Naive thymus-derived CD4-positive, alpha-beta T cell (primary cell): ENCODE measurements at regions not wholly inside any gene's neighbourhood (a gene's known extent, or its start where the extent isn't known, plus 50 kb on each side); places are given as distances from the start of the nearest gene placed in this dataset.

Experiments
- ATAC-seq: fragments of 150-1000 bp; cut with Tn5 transposase; 2 replicates; pipeline ENCODE4 v1.10.0; 2021; ENCODE audit warnings: mild to moderate bottlenecking, moderate library complexity
- CTCF ChIA-PET: fragments of 350-600 bp; sonication (Branson Sonifier 250); formaldehyde crosslinking; loops from one replicate; lab custom pipeline; 2021; ENCODE audit warnings: antibody characterized with exemption; lab: Charles Lee
- POLR2A ChIA-PET: fragments of 350-600 bp; sonication (Branson Sonifier 250); formaldehyde crosslinking; loops from one replicate; lab custom pipeline; 2021; ENCODE audit warnings: antibody characterized with exemption, inconsistent platforms; lab: Charles Lee
- DNase-seq, 9 donors: peaks; one replicate each; pipeline versions ENCODE4 v3.0.0 to v3.0.0-alpha.2; 2020 to 2022; ENCODE audit warnings: mixed read lengths in 1 of 9
- H3K27ac ChIP-seq: one replicate; pipeline ENCODE4 v1.7.0; 2013; ENCODE audit warnings: mild to moderate bottlenecking, low read depth, low read length, moderate library complexity
- H3K27me3 ChIP-seq, 2 donors: one replicate each; pipeline ENCODE4 v1.7.0; 2013; ENCODE audit warnings: low read length in 2 of 2, mild to moderate bottlenecking in 2 of 2, moderate library complexity in 2 of 2; ENCODE audit not compliant: control insufficient read depth in 2 of 2, insufficient read depth in 2 of 2
- H3K36me3 ChIP-seq, 3 experiments: 1 replicate in 2 of 3; 2 replicates in 1 of 3; pipeline ENCODE4 v1.7.0; 2013; ENCODE audit warnings: low read length in 3 of 3, mild to moderate bottlenecking in 3 of 3, moderate library complexity in 1 of 3; ENCODE audit not compliant: insufficient read depth in 3 of 3, control insufficient read depth in 2 of 3
- H3K4me1 ChIP-seq, 2 donors: one replicate each; pipeline ENCODE4 v1.7.0; 2013; ENCODE audit warnings: low read length in 2 of 2, mild to moderate bottlenecking in 2 of 2, moderate library complexity in 1 of 2; ENCODE audit not compliant: control insufficient read depth in 2 of 2, insufficient read depth in 2 of 2
- H3K4me3 ChIP-seq: 2 replicates; pipeline ENCODE4 v1.7.0; 2013; ENCODE audit warnings: mild to moderate bottlenecking, low read length
- H3K9me3 ChIP-seq, 3 experiments: 1 replicate in 2 of 3; 2 replicates in 1 of 3; pipeline ENCODE4 v1.7.0; 2013; ENCODE audit warnings: low read length in 3 of 3; ENCODE audit not compliant: control insufficient read depth in 2 of 3
- H3K27ac Mint-ChIP-seq, 9 donors: one replicate each; pipeline ENCODE4 v1.8.0; 2020 to 2022; ENCODE audit warnings: mixed read lengths in 9 of 9, mild to moderate bottlenecking in 8 of 9, moderate library complexity in 5 of 9, inconsistent platforms in 2 of 9
- H3K27me3 Mint-ChIP-seq, 5 donors: one replicate each; pipeline ENCODE4 v1.8.0; 2021 to 2022; ENCODE audit warnings: mixed read lengths in 5 of 5, mild to moderate bottlenecking in 1 of 5
- H3K36me3 Mint-ChIP-seq, 5 donors: one replicate each; pipeline ENCODE4 v1.8.0; 2020 to 2022; ENCODE audit warnings: mixed read lengths in 5 of 5, mild to moderate bottlenecking in 3 of 5, inconsistent platforms in 1 of 5
- H3K4me1 Mint-ChIP-seq, 7 donors: one replicate each; pipeline ENCODE4 v1.8.0; 2020 to 2022; ENCODE audit warnings: mixed read lengths in 7 of 7, mild to moderate bottlenecking in 3 of 7, inconsistent platforms in 1 of 7
- H3K4me3 Mint-ChIP-seq, 10 donors: one replicate each; pipeline ENCODE4 v1.8.0; 2020 to 2022; ENCODE audit warnings: mild to moderate bottlenecking in 10 of 10, mixed read lengths in 10 of 10, moderate library complexity in 6 of 10, inconsistent platforms in 2 of 10
- H3K9me3 Mint-ChIP-seq, 11 donors: one replicate each; pipeline ENCODE4 v1.8.0; 2020 to 2022; ENCODE audit warnings: mixed read lengths in 11 of 11, mild to moderate bottlenecking in 4 of 11, inconsistent platforms in 1 of 11, moderate library complexity in 1 of 11
- intact Hi-C, 2 donors: fragments of 100-400 bp; cut with micrococcal nuclease; formaldehyde crosslinking; loops; one replicate each; pipeline ENCODE4 v1.15.1; 2023

- Mint-ChIP-seq H3K27me3 (peaks cover 0 to 12% (median 3%) of the 10 kb centered on the region in 5 donors), H3K4me1 (no peaks in the 10 kb centered on the region), H3K4me3 (no peak overlapping the region), H3K36me3 (no peaks in the 10 kb centered on the region), H3K27ac (no peak overlapping the region), H3K9me3 (no peaks in the 10 kb centered on the region)
- POLR2A ChIA-PET: no interaction called here
- Histone ChIP-seq H3K27me3 (no peaks in the 10 kb centered on the region), H3K4me3 (no peak overlapping the region), H3K4me1 (no peaks in the 10 kb centered on the region), H3K27ac (no peak overlapping the region), H3K36me3 (no peaks in the 10 kb centered on the region), H3K9me3 (no peaks in the 10 kb centered on the region)
- CTCF ChIA-PET: no interaction called here
- ATAC-seq (no peak), DNase-seq (no peak)
- intact Hi-C loops: no loop called here
Measured at GRCh38 chr1:30328100-30328370, 395.4 kb downstream of the MATN1 start.

GRCh38 chr1:30327370-30328099, 395.9 kb downstream of the MATN1 start:
- ATAC-seq: no peak

GRCh38 chr1:30325999-30326398, 397.4 kb downstream of the MATN1 start:
- no peaks in the 10 kb centered on the region for H3K36me3 ChIP-seq
- H3K27me3 ChIP-seq: no peaks in the 10 kb centered on the region
- no peak overlapping the region for H3K27ac ChIP-seq
- intact Hi-C loops: no loop called here
- H3K27ac Mint-ChIP-seq: no peak overlapping the region
- no peak overlapping the region for H3K4me3 ChIP-seq
- ChIA-PET POLR2A (no interaction called here), CTCF (no interaction called here)
- no peaks in the 10 kb centered on the region for H3K9me3 ChIP-seq
- H3K9me3 Mint-ChIP-seq: no peaks in the 10 kb centered on the region
- no peaks in the 10 kb centered on the region for H3K36me3 Mint-ChIP-seq
- H3K4me3 Mint-ChIP-seq: no peak overlapping the region
- ATAC-seq (no peak), DNase-seq (no peak)
- H3K4me1 ChIP-seq: no peaks in the 10 kb centered on the region
- H3K27me3 Mint-ChIP-seq: peaks cover 0 to 18% (median 8%) of the 10 kb centered on the region in 5 donors
- no peaks in the 10 kb centered on the region for H3K4me1 Mint-ChIP-seq

More at GRCh38 chr1:30327370-30328099, 395.9 kb downstream of the MATN1 start:
- Histone ChIP-seq H3K4me3 (no peak overlapping the region), H3K27ac (no peak overlapping the region), H3K4me1 (no peaks in the 10 kb centered on the region), H3K9me3 (no peaks in the 10 kb centered on the region), H3K36me3 (no peaks in the 10 kb centered on the region), H3K27me3 (no peaks in the 10 kb centered on the region)
- ChIA-PET POLR2A (no interaction called here), CTCF (no interaction called here)
- Mint-ChIP-seq H3K27ac (no peak overlapping the region), H3K4me1 (no peaks in the 10 kb centered on the region), H3K36me3 (no peaks in the 10 kb centered on the region), H3K4me3 (no peak overlapping the region), H3K27me3 (peaks cover 0 to 17% (median 8%) of the 10 kb centered on the region in 5 donors), H3K9me3 (no peaks in the 10 kb centered on the region)
- intact Hi-C loops: no loop called here
- DNase-seq: no peak

DNA sequence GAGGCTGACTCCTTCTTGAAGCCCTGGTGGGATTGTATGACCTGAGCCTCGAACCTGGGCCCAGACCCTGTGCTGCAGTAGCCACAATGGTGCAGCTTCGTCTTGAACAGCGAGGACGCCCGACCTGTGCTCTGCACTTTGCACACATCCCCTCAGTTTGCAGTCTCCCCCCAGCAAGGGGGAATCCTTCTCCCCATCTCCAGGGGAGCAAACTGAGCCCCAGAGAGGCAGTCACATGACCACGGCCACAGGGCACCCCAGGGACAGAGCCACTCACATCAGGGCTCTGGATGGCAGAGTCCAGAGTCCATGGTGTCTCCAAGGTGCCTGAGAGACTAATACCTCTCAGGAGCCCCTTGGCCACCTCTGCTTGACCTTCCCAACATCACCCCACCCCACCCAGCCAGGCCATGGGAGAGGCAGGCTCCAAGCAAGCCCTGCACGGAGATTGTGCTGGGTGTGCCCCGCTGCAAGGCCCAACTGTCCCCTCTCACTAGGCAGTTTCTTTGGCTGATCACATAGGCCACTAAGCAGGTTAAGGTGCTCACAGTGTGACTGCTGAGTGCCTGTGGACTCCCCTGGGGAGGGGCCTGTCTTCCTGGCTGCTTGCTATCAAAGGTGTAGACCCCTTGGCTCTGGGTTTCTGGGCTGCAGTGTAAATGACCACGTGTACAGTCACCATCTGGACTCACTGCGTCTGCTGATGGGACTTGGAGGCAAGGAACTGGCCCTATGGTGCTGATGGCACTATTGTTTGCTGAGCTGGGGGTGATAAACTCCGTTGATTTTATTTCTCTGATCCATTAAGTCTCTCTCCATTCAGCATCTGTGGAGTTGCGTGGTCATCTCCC, 398.1 kb downstream of the MATN1 start:
- no peak overlapping the region for H3K27ac ChIP-seq
- H3K36me3 Mint-ChIP-seq: no peaks in the 10 kb centered on the region
- ATAC-seq (no peak), DNase-seq (no peak)
- H3K9me3 Mint-ChIP-seq: no peaks in the 10 kb centered on the region
- H3K27me3 ChIP-seq: no peaks in the 10 kb centered on the region
- no peak overlapping the region for H3K4me3 ChIP-seq
- H3K4me3 Mint-ChIP-seq: no peak overlapping the region
- no peaks in the 10 kb centered on the region for H3K9me3 ChIP-seq
- no peaks in the 10 kb centered on the region for H3K4me1 ChIP-seq
- H3K27me3 Mint-ChIP-seq: peaks cover 0 to 21% (median 8%) of the 10 kb centered on the region in 5 donors
- ChIA-PET POLR2A (no interaction called here), CTCF (no interaction called here)
- no peaks in the 10 kb centered on the region for H3K4me1 Mint-ChIP-seq
- intact Hi-C loops: no loop called here
- no peaks in the 10 kb centered on the region for H3K36me3 ChIP-seq
- no peak overlapping the region for H3K27ac Mint-ChIP-seq

DNA sequence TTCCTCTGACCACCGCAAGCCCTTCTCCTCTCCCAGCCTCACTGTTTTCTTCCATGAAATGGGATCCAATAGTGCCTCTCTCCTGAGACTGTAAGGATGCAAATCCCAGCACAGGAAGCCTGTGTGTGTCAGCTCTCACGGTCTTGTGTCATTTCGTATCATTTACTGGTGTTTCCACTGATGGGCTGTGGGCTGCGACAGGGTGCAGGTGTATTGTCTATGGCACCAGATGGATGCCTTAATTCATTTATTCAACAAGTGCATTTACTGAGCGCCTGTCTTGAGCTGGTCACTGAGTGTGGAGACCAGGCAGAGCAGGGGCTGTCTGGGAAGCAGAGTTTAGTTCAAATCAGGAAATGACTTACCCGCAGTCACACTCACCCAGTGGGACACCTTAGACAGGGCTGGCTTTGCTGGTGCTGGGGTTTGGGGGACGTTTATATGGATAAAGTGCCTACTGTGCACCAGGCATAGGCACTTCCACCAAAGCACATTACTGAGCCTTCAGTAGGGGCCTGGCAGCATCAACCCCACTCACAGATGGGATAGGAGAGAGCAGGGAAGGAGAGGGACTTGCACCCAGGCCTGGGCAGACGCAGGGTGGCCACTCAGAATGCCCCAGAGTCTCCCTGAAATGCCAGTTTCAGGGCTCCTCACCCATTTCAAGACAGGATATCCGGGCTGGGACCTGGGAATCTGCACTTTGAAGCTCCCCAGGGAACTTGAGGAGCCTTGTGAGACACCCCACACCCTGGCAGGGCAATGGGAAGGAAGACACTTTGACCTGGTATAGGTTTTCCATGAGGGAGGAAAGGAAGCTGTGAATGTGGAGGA, 398.9 kb downstream of the MATN1 start:
- H3K36me3 Mint-ChIP-seq: no peaks in the 10 kb centered on the region
- Histone ChIP-seq H3K9me3 (no peaks in the 10 kb centered on the region), H3K4me3 (no peak overlapping the region), H3K27me3 (no peaks in the 10 kb centered on the region), H3K4me1 (no peaks in the 10 kb centered on the region), H3K27ac (no peak overlapping the region), H3K36me3 (no peaks in the 10 kb centered on the region)
- ATAC-seq (no peak), DNase-seq (no peak)
- peaks cover 0 to 29% (median 10%) of the 10 kb centered on the region in 5 donors for H3K27me3 Mint-ChIP-seq
- no peak overlapping the region for H3K27ac Mint-ChIP-seq
- peaks cover 0 to 1% (median 0%) of the 10 kb centered on the region in 7 donors for H3K4me1 Mint-ChIP-seq
- CTCF ChIA-PET: no interaction called here
- POLR2A ChIA-PET: no interaction called here
- H3K4me3 Mint-ChIP-seq: no peak overlapping the region
- intact Hi-C loops: no loop called here
- H3K9me3 Mint-ChIP-seq: no peaks in the 10 kb centered on the region

DNA sequence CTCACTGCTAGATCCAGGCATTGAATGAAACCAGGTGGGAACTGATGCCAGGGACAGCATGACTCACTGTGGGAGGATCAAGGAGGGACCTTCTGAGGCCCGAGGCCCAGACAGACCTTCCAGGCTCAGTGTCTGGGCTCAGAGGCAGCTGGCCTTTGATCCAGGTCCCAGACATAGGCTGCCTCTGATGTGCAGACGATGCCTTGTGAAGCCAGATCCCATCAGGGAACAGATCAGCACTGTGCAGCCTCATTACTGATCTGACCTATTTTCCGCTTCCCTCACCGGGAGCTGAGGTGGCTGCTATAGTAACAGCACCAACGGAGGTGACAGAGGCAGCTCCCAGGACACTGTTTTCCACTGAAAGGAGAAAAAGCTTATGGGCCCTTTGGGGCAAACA, 399.5 kb downstream of the MATN1 start:
- Histone ChIP-seq H3K27me3 (no peaks in the 10 kb centered on the region), H3K9me3 (no peaks in the 10 kb centered on the region), H3K4me3 (no peak overlapping the region), H3K27ac (no peak overlapping the region), H3K4me1 (no peaks in the 10 kb centered on the region), H3K36me3 (no peaks in the 10 kb centered on the region)
- CTCF ChIA-PET: no interaction called here
- Mint-ChIP-seq H3K27me3 (peaks cover 0 to 30% (median 10%) of the 10 kb centered on the region in 5 donors), H3K27ac (no peak overlapping the region), H3K4me3 (no peak overlapping the region), H3K36me3 (no peaks in the 10 kb centered on the region), H3K4me1 (peaks cover 0 to 1% (median 0%) of the 10 kb centered on the region in 7 donors), H3K9me3 (no peaks in the 10 kb centered on the region)
- ATAC-seq (no peak), DNase-seq (no peak)
- POLR2A ChIA-PET: no interaction called here
- intact Hi-C loops: no loop called here
